Liver (tissue), 7 donors: ENCODE measurements at regions not wholly inside any gene's neighbourhood (a gene's known extent, or its start where the extent isn't known, plus 50 kb on each side); places are given as distances from the start of the nearest gene placed in this dataset.

ENCODE experiments used
- DNase-seq: peaks from one replicate; pipeline ENCODE4 v3.0.0-alpha.2; 2017; ENCODE audit warnings: low spot score
- H3K27ac ChIP-seq, 2 donors: one replicate each; pipeline ENCODE4 v1.7.0; 2013; ENCODE audit warnings: inconsistent platforms in 2 of 2, low read length in 2 of 2, control low read depth in 1 of 2, low read depth in 1 of 2, mild to moderate bottlenecking in 1 of 2
- H3K27me3 ChIP-seq, 4 donors: one replicate each; pipeline versions ENCODE4 v1.6.1 to v1.7.0; 2013; ENCODE audit warnings: low read length in 3 of 4, inconsistent platforms in 1 of 4, mild to moderate bottlenecking in 1 of 4, moderate library complexity in 1 of 4; ENCODE audit not compliant: control insufficient read depth in 4 of 4, insufficient read depth in 4 of 4
- H3K36me3 ChIP-seq, 4 donors: one replicate each; pipeline versions ENCODE4 v1.6.1 to v1.7.0; 2013; ENCODE audit warnings: low read length in 3 of 4, mild to moderate bottlenecking in 3 of 4, low read depth in 1 of 4, moderate library complexity in 1 of 4; ENCODE audit not compliant: control insufficient read depth in 4 of 4, insufficient read depth in 3 of 4
- H3K4me1 ChIP-seq, 4 donors: one replicate each; pipeline versions ENCODE4 v1.6.1 to v1.7.0; 2013; ENCODE audit warnings: low read length in 3 of 4, mild to moderate bottlenecking in 3 of 4, moderate library complexity in 1 of 4; ENCODE audit not compliant: control insufficient read depth in 4 of 4, insufficient read depth in 4 of 4
- H3K4me3 ChIP-seq, 3 donors: one replicate each; pipeline versions ENCODE4 v1.6.1 to v1.7.0; 2013; ENCODE audit warnings: low read length in 3 of 3, control low read depth in 1 of 3, low read depth in 1 of 3, mild to moderate bottlenecking in 1 of 3
- H3K9ac ChIP-seq, 2 donors: one replicate each; pipeline ENCODE4 v1.7.0; 2013; ENCODE audit warnings: low read length in 2 of 2, mild to moderate bottlenecking in 2 of 2, moderate library complexity in 2 of 2, control low read depth in 1 of 2, low read depth in 1 of 2
- H3K9me3 ChIP-seq, 4 donors: one replicate each; pipeline versions ENCODE4 v1.6.1 to v1.7.0; 2013; ENCODE audit warnings: low read length in 3 of 4; ENCODE audit not compliant: control insufficient read depth in 4 of 4
- ATF3 ChIP-seq: IDR thresholded peaks from 2 replicates; pipeline ENCODE4 v1.6.1; 2016; ENCODE audit warnings: antibody characterized with exemption
- EGR1 ChIP-seq, 2 donors: IDR thresholded peaks; 2 replicates each; pipeline ENCODE4 v1.6.1; 2016 to 2018; ENCODE audit warnings: antibody characterized with exemption in 2 of 2, low read depth in 2 of 2
- FOXA2 ChIP-seq: IDR thresholded peaks from 2 replicates; pipeline ENCODE4 v1.6.1; 2016; ENCODE audit warnings: antibody characterized with exemption
- HNF4G ChIP-seq: IDR thresholded peaks from 2 replicates; pipeline ENCODE4 v1.6.1; 2016; ENCODE audit warnings: antibody characterized with exemption
- JUND ChIP-seq, 2 donors: IDR thresholded peaks; 2 replicates each; pipeline ENCODE4 v1.6.1; 2016; ENCODE audit warnings: antibody characterized with exemption in 2 of 2
- NR2F2 ChIP-seq: IDR thresholded peaks from 2 replicates; pipeline ENCODE4 v1.6.1; 2016; ENCODE audit warnings: antibody characterized with exemption
- RAD21 ChIP-seq, 2 donors: IDR thresholded peaks; 2 replicates each; pipeline ENCODE4 v1.6.1; 2016; ENCODE audit warnings: antibody characterized with exemption in 2 of 2, mild to moderate bottlenecking in 2 of 2
- REST ChIP-seq: IDR thresholded peaks from 2 replicates; pipeline ENCODE4 v1.6.1; 2016; ENCODE audit warnings: antibody characterized with exemption, mild to moderate bottlenecking
- SP1 ChIP-seq: IDR thresholded peaks from 2 replicates; pipeline ENCODE4 v1.6.1; 2018; ENCODE audit warnings: antibody characterized with exemption, mild to moderate bottlenecking
- TAF1 ChIP-seq: conservative IDR thresholded peaks from 2 replicates; pipeline ENCODE4 v1.6.1; 2016; ENCODE audit warnings: antibody characterized with exemption, mild to moderate bottlenecking
- YY1 ChIP-seq: IDR thresholded peaks from 2 replicates; pipeline ENCODE4 v1.6.1; 2016; ENCODE audit warnings: antibody characterized with exemption, mild to moderate bottlenecking
- ZBTB33 ChIP-seq: IDR thresholded peaks from 2 replicates; pipeline ENCODE4 v1.6.1; 2016; ENCODE audit warnings: antibody characterized with exemption
- WGBS: extraction: QIAGEN DNeasy Blood & Tissue Kit; methylation state at CpG from one replicate; pipeline ENCODE4 v1.1.7; 2013; 5-methylcytosine and 5-hydroxymethylcytosine counted together
- donor health status: healthy.
- donor health status: healthy.
- donor health status: healthy.
- donor health status: healthy.

- DNase-seq = no peak
- Histone ChIP-seq H3K27me3 (peaks cover 0 to 3% (median 0%) of the 10 kb centered on the region in 4 donors), H3K9ac (no peak overlapping the region), H3K9me3 (no peaks in the 10 kb centered on the region), H3K36me3 (peaks cover 0 to 1% (median 0%) of the 10 kb centered on the region in 4 donors), H3K27ac (no peak overlapping the region), H3K4me1 (no peaks in the 10 kb centered on the region), H3K4me3 (no peak overlapping the region)
- 85% methylated on average over 5 of the region's 5 CpGs for WGBS
- TF ChIP-seq ATF3 = no peak
- no peak for TF ChIP-seq ZBTB33
- TF ChIP-seq YY1 = no peak
Observed at GRCh38 chr4:138670681-138671080, 344.9 kb upstream of the NOCT start.

GRCh38 chr4:138669479-138670315, 345.9 kb upstream of the NOCT start:
- Histone ChIP-seq H3K4me1 (no peaks in the 10 kb centered on the region), H3K9me3 (no peaks in the 10 kb centered on the region), H3K27ac (no peak overlapping the region), H3K36me3 (peaks cover 0 to 1% (median 0%) of the 10 kb centered on the region in 4 donors), H3K9ac (no peak overlapping the region), H3K4me3 (no peak overlapping the region), H3K27me3 (peaks cover 0 to 3% (median 0%) of the 10 kb centered on the region in 4 donors)
- DNase-seq = no peak
- no peak for TF ChIP-seq SP1
- WGBS = 87% methylated on average over 6 of the region's 6 CpGs

- peaks cover 0 to 3% (median 0%) of the 10 kb centered on the region in 4 donors for H3K27me3 ChIP-seq
- DNase-seq = no peak
- WGBS = 94% methylated on average over 3 of the region's 3 CpGs
- H3K4me3 ChIP-seq = no peak overlapping the region
- no peak overlapping the region for H3K27ac ChIP-seq
- TF ChIP-seq HNF4G (no peak), TAF1 (no peak), NR2F2 (no peak), RAD21 (IDR thresholded peaks at IDR 0.05) (no peak), EGR1 (IDR thresholded peaks at IDR 0.05; ENCODE audit: low read depth in 2 of 2) (no peak), FOXA2 (no peak), REST (no peak), JUND (IDR thresholded peaks at IDR 0.05) (no peak)
- H3K9me3 ChIP-seq = no peaks in the 10 kb centered on the region
- no peak overlapping the region for H3K9ac ChIP-seq
- H3K4me1 ChIP-seq = no peaks in the 10 kb centered on the region
- peaks cover 0 to 1% (median 0%) of the 10 kb centered on the region in 4 donors for H3K36me3 ChIP-seq
Observed at GRCh38 chr4:138668309-138668708, 347.3 kb upstream of the NOCT start.
